Type B pancreatic cell (in vitro differentiated cells): ENCODE measurements at regions not wholly inside any gene's neighbourhood (a gene's known extent, or its start where the extent isn't known, plus 50 kb on each side); places are given as distances from the start of the nearest gene placed in this dataset.

Experiments
- DNase-seq: peaks from one replicate; pipeline ENCODE4 v3.0.0; 2021; ENCODE audit warnings: mixed read lengths; ENCODE audit not compliant: unreplicated experiment; ENCODE audit errors: extremely low spot score
- H3K27ac Mint-ChIP-seq: 2 replicates; pipeline ENCODE4 v1.8.0; 2021; ENCODE audit warnings: mild to moderate bottlenecking, mixed read lengths
- H3K27me3 Mint-ChIP-seq: 2 replicates; pipeline ENCODE4 v1.8.0; 2021; ENCODE audit warnings: mixed read lengths
- H3K36me3 Mint-ChIP-seq: 2 replicates; pipeline ENCODE4 v1.8.0; 2021; ENCODE audit warnings: mixed read lengths
- H3K4me1 Mint-ChIP-seq: one replicate; pipeline ENCODE4 v1.8.0; 2021; ENCODE audit warnings: mixed read lengths; ENCODE audit not compliant: unreplicated experiment
- H3K4me3 Mint-ChIP-seq: 2 replicates; pipeline ENCODE4 v1.8.0; 2021; ENCODE audit warnings: mild to moderate bottlenecking, mixed read lengths
- H3K9me3 Mint-ChIP-seq: 2 replicates; pipeline ENCODE4 v1.8.0; 2021; ENCODE audit warnings: mixed read lengths
- TF ChIP-seq, protein P1 (sequence below): fragments of 200-600 bp; sonication (generic); conservative IDR thresholded peaks from 2 replicates; pipeline ENCODE4 v1.5.0; 2021; ENCODE audit warnings: antibody characterized with exemption, mild to moderate bottlenecking

DNA sequence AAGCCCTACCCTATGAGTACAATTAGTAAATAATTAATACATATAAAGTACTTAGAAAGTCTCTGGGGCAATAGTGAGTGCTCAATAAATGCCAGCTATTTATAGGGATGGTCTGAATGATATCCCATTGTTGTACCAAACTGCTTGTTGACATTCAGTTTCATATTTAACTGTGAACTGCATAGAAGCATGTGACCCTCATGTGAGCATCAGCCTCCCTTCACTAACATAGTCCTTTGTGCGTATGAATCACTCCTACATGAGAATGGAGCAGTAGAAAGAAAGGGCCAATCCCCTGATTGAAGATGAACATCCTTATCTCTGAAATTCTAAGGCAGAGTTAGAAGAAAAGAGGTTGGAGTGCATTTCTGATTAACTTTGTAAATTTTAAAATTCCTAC lies 68.7 kb upstream of the ATP10A start:
- H3K27me3 Mint-ChIP-seq = peaks cover 3% of the 10 kb centered on the region
- H3K9me3 Mint-ChIP-seq = peaks cover 13% of the 10 kb centered on the region
- H3K4me1 Mint-ChIP-seq = peaks cover 8% of the 10 kb centered on the region
- TF ChIP-seq, protein P1, sequence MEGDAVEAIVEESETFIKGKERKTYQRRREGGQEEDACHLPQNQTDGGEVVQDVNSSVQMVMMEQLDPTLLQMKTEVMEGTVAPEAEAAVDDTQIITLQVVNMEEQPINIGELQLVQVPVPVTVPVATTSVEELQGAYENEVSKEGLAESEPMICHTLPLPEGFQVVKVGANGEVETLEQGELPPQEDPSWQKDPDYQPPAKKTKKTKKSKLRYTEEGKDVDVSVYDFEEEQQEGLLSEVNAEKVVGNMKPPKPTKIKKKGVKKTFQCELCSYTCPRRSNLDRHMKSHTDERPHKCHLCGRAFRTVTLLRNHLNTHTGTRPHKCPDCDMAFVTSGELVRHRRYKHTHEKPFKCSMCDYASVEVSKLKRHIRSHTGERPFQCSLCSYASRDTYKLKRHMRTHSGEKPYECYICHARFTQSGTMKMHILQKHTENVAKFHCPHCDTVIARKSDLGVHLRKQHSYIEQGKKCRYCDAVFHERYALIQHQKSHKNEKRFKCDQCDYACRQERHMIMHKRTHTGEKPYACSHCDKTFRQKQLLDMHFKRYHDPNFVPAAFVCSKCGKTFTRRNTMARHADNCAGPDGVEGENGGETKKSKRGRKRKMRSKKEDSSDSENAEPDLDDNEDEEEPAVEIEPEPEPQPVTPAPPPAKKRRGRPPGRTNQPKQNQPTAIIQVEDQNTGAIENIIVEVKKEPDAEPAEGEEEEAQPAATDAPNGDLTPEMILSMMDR = no peak
- no peak overlapping the region for H3K27ac Mint-ChIP-seq
- no peak overlapping the region for H3K4me3 Mint-ChIP-seq
- H3K36me3 Mint-ChIP-seq = no peaks in the 10 kb centered on the region
- DNase-seq = no peak

DNA sequence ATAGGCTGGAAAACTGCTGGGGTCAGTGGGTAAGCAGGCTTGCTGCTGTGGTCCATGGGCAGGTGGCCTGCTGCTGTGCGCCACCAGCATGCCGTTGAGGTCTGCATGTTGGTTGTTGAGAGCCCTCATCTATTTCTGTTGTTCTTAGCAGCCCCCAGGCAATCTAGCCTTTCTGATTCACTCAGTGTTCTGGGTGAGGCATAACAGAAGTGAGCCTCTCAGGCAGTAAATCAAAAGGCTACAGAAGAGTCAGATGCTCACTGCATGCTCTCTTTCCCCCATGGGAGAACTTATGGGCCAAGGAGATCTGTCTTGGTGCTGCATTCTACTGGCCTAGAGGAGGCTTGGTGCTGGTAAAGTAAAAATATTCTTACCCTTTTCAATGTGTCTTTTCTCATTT lies 67.8 kb upstream of the ATP10A start:
- Mint-ChIP-seq H3K27me3 (peaks cover 3% of the 10 kb centered on the region), H3K4me1 (peaks cover 8% of the 10 kb centered on the region), H3K4me3 (no peak overlapping the region), H3K9me3 (peaks cover 13% of the 10 kb centered on the region), H3K27ac (no peak overlapping the region), H3K36me3 (no peaks in the 10 kb centered on the region)
- no peak for DNase-seq
- TF ChIP-seq, protein P1 = no peak
